GM12891 (cell line): ENCODE measurements at regions not wholly inside any gene's neighbourhood (a gene's known extent, or its start where the extent isn't known, plus 50 kb on each side); places are given as distances from the start of the nearest gene placed in this dataset.
A peak's percentile ranks its signal among the peaks of the same experiment; 100 is the strongest.

Source experiments
- DNase-seq: peaks from one replicate; pipeline ENCODE4 v3.0.0; 2011; ENCODE audit warnings: low spot score; ENCODE audit not compliant: insufficient read length
- FAIRE-seq: peaks from 2 replicates; lab custom pipeline; 2011; peaks lifted over from hg19 to GRCh38; lab: Jason Lieb, UNC
- PAX5 ChIP-seq: IDR thresholded peaks from 2 replicates; pipeline ENCODE4 v1.6.1; 2011; ENCODE audit warnings: low read length, moderate library complexity, mild to moderate bottlenecking; ENCODE audit not compliant: insufficient read depth, severe bottlenecking
- POLR2A ChIP-seq: IDR thresholded peaks from 2 replicates; pipeline ENCODE4 v1.6.1; 2011; ENCODE audit warnings: low read depth, low read length, control low read depth
- POLR2AphosphoS5 ChIP-seq: IDR thresholded peaks from 2 replicates; pipeline ENCODE4 v1.6.1; 2011; ENCODE audit warnings: low read depth, low read length, control low read depth
- POU2F2 ChIP-seq: IDR thresholded peaks from 2 replicates; pipeline ENCODE4 v1.6.1; 2011; ENCODE audit warnings: low read depth, mild to moderate bottlenecking, control low read depth, low read length, moderate library complexity
- SPI1 ChIP-seq: IDR thresholded peaks from 2 replicates; pipeline ENCODE4 v1.6.1; 2011; ENCODE audit warnings: low read depth, low read length, control low read depth
- TAF1 ChIP-seq: IDR thresholded peaks from 2 replicates; pipeline ENCODE4 v1.6.1; 2011; ENCODE audit warnings: low read depth, low read length, control low read depth

DNA sequence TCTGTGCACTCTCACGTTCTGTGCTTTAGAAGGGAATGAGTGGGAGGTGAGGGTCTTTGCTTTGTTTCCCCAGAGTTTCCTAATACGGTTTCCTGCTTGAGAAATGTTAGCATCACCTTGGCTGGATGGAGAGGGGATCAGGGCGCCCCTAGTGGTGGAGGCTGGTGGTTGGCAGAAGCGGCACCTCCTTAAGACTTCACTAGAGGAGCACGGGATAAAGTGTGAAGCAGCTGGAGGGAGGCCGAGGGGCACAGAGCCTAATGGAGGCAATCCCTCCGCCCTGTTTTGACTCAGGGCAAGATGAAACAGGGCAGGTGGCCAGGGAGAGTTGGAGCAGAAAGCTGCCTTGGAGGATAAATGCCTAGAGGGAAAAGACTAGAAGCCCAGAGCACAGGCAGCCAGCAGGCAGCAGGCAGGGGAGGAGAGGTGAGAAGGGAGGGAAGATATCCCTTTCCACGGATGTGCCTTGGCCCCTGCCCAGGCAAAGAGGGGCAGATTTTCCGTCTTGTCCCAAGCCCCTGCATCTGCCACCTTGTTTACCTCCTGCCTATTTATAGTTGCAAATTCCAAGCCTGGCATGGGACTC is 56.0 kb upstream of the BTRC start:
- peak; percentile 55 for DNase-seq
- FAIRE-seq, result peak; percentile 50
- TF ChIP-seq SPI1 (no peak), TAF1 (no peak), POLR2AphosphoS5 (no peak)

GRCh38 chr10:101299211-101299610 is 54.8 kb upstream of the BTRC start:
- TF ChIP-seq TAF1 (no peak), POU2F2 (no peak), PAX5 (no peak), POLR2A (no peak), SPI1 (no peak), POLR2AphosphoS5 (no peak)
- FAIRE-seq, result no peak
- no peak for DNase-seq

GRCh38 chr10:101301111-101301731 is 52.7 kb upstream of the BTRC start:
- DNase-seq (no peak), FAIRE-seq (no peak)
- no peak for TF ChIP-seq TAF1
- TF ChIP-seq POU2F2, result no peak

GRCh38 chr10:101303087-101303703 is 50.8 kb upstream of the BTRC start:
- FAIRE-seq, result no peak
- DNase-seq, result no peak
- TF ChIP-seq POLR2A, result no peak
